ENCODE measurements at regions not wholly inside any gene's neighbourhood (a gene's known extent, or its start where the extent isn't known, plus 50 kb on each side); places are given as distances from the start of the nearest gene placed in this dataset.

GRCh38 chr9:129434187-129434586 lies 186.7 kb downstream of the C9orf50 start:
- Histone ChIP-seq H4K20me1 (replicated peaks in 1 of 2; ENCODE audit: control insufficient read depth in 1 of 2, insufficient read depth in 2 of 2, low read length in 2 of 2) (peaks cover 0 to 3% of the 10 kb centered on the region in 2 experiments), H3K4me2 (ENCODE audit: insufficient read depth in 1 of 2, low read depth in 2 of 2, low read length in 2 of 2) (no peak overlapping the region), H2BK5ac (ENCODE audit: low read depth, low read length) (no peak overlapping the region), H4K5ac (ENCODE audit: insufficient read length, low read depth, low read length) (no peak overlapping the region), H4K91ac (replicated peaks; ENCODE audit: insufficient read length, low read length) (no peak overlapping the region), H2BK20ac (ENCODE audit: low read length) (no peak overlapping the region), H3K27me3 (replicated peaks in 1 of 4; ENCODE audit: control insufficient read depth in 3 of 4, extremely low read depth in 1 of 4, insufficient read depth in 3 of 4, low read length in 3 of 4) (peaks cover 23 to 47% (median 39%) of the 10 kb centered on the region in 4 experiments), H3K4me3 (ENCODE audit: extremely low read depth in 1 of 4, insufficient read depth in 2 of 4, low read depth in 3 of 4, low read length in 4 of 4) (no peak overlapping the region), H3K14ac (ENCODE audit: insufficient read length) (no peak overlapping the region), H2BK120ac (replicated peaks; ENCODE audit: low read depth, low read length) (no peak overlapping the region), H3K79me1 (ENCODE audit: low read depth, low read length) (no peaks in the 10 kb centered on the region), H2AK5ac (ENCODE audit: low read depth, low read length) (no peak overlapping the region), H3K79me2 (ENCODE audit: control insufficient read depth in 1 of 2, insufficient read depth in 2 of 2, low read length in 2 of 2) (no peaks in the 10 kb centered on the region), H3K23ac (ENCODE audit: insufficient read length) (no peak overlapping the region), H3K4me1 (replicated peaks in 1 of 4; ENCODE audit: control insufficient read depth in 3 of 4, insufficient read depth in 4 of 4, low read length in 3 of 4) (peaks cover 5 to 25% (median 17%) of the 10 kb centered on the region in 4 experiments), H3K9me3 (ENCODE audit: insufficient read depth in 2 of 2, low read depth in 1 of 2, low read length in 1 of 2) (no peaks in the 10 kb centered on the region; a peak in 1 of 4 replicates), H3K23me2 (ENCODE audit: low read depth, low read length) (peaks cover 12% of the 10 kb centered on the region; the same call in 1 of the 2 replicates), H2AFZ (ENCODE audit: low read length) (no peak overlapping the region), H4K8ac (ENCODE audit: extremely low read depth, insufficient read depth, low read length) (no peak overlapping the region), H3K4ac (replicated peaks; ENCODE audit: insufficient read length, low read depth, low read length) (no peak overlapping the region), H3K56ac (replicated peaks; ENCODE audit: insufficient read length, low read depth, low read length) (no peak overlapping the region), H3K27ac (ENCODE audit: low read depth, low read length) (no peak overlapping the region), H3K9ac (replicated peaks in 1 of 4; ENCODE audit: extremely low read depth in 1 of 4, low read depth in 3 of 4, low read length in 3 of 4) (no peak overlapping the region), H2BK15ac (ENCODE audit: low read length) (no peak overlapping the region), H3K18ac (ENCODE audit: extremely low read depth, low read length) (no peak overlapping the region), H3K36me3 (ENCODE audit: control insufficient read depth in 2 of 4, insufficient read depth in 4 of 4, low read length in 3 of 4) (no peaks in the 10 kb centered on the region), H2BK12ac (ENCODE audit: low read depth, low read length) (no peak overlapping the region)
- TF ChIP-seq KDM4A (IDR thresholded peaks at IDR 0.05; ENCODE audit: low read depth, low read length, severe bottlenecking) (no peak), TEAD4 (IDR thresholded peaks at IDR 0.05; ENCODE audit: low read depth, low read length) (peak; percentile 65; the same call in 1 of the 2 replicates), HDAC2 (IDR thresholded peaks at IDR 0.05; ENCODE audit: borderline replicate concordance in 1 of 2, low read depth in 2 of 2, low read length in 2 of 2) (peak in 1 of 2 experiments; percentile 67; a peak in 1 of 4 replicates), SIX5 (IDR thresholded peaks at IDR 0.05; ENCODE audit: low read depth, low read length) (no peak), KDM1A (IDR thresholded peaks at IDR 0.05; ENCODE audit: borderline replicate concordance, low read length) (peak; percentile 91; the same call in 1 of the 2 replicates)
- TF ChIP-seq, protein P1, sequence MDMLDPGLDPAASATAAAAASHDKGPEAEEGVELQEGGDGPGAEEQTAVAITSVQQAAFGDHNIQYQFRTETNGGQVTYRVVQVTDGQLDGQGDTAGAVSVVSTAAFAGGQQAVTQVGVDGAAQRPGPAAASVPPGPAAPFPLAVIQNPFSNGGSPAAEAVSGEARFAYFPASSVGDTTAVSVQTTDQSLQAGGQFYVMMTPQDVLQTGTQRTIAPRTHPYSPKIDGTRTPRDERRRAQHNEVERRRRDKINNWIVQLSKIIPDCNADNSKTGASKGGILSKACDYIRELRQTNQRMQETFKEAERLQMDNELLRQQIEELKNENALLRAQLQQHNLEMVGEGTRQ (IDR thresholded peaks at IDR 0.05; ENCODE audit: low read length): peak; percentile 34; the same call in 1 of the 2 replicates
- FAIRE-seq (no peak), DNase-seq (ENCODE audit: low read depth in 1 of 2, low spot score in 2 of 2) (no peak)
- POLR2A ChIA-PET (ENCODE audit: partially characterized antibody): interaction anchor here (0.7 kb wide), 1 partner anchor 10 kb away, joined by 3 read pairs; no protein-coding TSS in a partner anchor
- WGBS, 2 experiments (ENCODE audit: extremely low coverage in 1 of 2, insufficient coverage in 1 of 2, insufficient read length in 1 of 2, insufficient replicate concordance in 2 of 2, low coverage in 1 of 2, low lambda C conversion rate in 2 of 2, missing lambda C conversion rate in 1 of 2): 62% methylated on average over 2 of the region's 2 CpGs; no CpG with 5 or more reads in 1 of the 2 experiments
- CTCF ChIA-PET (ENCODE audit: partially characterized antibody): interaction anchor here (1.5 to 3.2 kb wide), 2 partner anchors 9 to 30 kb away, joined by 4 to 10 read pairs; no protein-coding TSS in a partner anchor
